HG03439 (cell line): ENCODE measurements at regions not wholly inside any gene's neighbourhood (a gene's known extent, or its start where the extent isn't known, plus 50 kb on each side); places are given as distances from the start of the nearest gene placed in this dataset.

Source experiments
- ATAC-seq: cut with Tn5 transposase; IDR thresholded peaks from one replicate; pipeline ENCODE4 v1.9.1; 2021; ENCODE audit warnings: mild to moderate bottlenecking, moderate library complexity; ENCODE audit not compliant: unreplicated experiment

DNA sequence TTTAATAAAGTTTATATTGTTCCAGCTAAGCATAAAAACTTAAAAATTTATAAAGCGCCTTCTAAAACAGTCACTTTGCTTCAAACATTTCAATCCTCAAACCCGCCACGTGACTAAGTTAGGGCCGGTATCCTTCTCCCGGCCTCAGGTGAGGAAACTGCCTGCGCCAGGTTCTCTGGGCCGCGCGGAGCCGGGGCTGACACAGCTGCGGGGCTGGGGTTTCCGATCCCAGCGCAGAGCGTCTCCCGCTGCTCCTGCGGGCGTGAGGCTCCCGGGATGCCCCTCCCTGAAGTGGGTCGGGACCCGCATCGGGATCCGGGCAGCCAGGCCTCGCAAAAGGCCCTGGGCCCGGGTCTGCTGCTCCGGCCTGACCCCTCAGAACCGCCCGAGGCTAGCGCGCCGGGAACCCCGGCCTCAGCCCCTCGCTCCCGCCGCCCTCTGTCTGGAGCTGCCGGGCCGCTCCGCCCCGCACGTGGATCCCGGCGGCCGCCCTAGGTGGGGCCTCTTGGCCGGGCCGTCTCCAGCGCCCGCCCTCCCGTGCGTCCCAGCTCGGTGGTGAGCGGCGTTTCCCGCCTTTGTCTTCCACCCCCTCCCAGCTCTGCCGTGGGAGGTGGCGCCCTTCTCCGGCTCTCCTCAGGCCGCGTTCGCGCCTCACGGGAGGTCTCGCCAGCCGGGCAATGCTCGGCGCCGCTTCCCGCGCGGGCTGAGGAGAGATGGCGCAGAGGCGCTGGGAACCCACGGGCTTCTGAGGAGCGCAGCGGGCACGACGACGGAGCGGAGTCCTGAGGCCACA lies 267.9 kb downstream of the DLL1 start:
- no peak for ATAC-seq

DNA sequence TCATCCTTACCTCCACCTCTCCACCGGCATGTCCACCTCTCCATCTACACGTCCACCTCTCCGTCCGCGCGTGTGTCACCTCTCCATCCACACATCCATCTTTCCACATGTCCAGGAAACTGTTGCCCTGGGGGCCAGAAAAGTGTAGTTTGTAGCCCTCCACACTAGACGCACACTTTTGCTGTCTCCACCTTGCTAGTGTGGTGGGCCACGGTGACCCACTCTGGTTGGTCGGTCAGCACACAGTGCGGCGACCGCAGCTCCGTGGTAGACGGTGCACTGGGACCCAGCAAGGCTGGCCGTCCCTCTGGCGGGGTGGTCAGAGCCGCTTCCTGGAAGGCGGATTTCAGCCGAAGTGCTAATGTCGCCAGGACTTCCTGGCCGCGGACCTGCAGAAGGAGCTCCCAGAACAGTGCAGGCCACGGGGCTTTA lies 268.6 kb downstream of the DLL1 start:
- ATAC-seq, result no peak

DNA sequence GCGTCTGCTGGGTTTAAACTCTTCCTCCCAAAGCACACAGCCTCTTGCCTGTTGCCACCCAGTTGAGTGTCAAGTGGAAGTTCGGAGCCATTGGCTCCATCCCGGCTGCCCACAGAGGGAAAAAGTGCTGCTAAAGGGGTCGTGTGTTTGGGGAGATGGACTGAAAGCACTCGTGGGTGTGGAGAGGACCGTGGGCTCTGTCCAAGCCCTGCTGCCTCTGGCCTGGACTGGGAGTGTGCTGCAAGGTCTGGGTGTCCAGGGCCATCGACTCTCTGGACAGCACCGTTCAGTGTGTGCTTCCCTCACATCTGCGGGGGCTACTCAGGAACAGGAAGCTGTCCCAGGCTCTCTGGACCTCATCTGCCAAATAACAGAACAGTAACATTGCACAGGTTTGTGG lies 269.3 kb downstream of the DLL1 start:
- ATAC-seq, result no peak

DNA sequence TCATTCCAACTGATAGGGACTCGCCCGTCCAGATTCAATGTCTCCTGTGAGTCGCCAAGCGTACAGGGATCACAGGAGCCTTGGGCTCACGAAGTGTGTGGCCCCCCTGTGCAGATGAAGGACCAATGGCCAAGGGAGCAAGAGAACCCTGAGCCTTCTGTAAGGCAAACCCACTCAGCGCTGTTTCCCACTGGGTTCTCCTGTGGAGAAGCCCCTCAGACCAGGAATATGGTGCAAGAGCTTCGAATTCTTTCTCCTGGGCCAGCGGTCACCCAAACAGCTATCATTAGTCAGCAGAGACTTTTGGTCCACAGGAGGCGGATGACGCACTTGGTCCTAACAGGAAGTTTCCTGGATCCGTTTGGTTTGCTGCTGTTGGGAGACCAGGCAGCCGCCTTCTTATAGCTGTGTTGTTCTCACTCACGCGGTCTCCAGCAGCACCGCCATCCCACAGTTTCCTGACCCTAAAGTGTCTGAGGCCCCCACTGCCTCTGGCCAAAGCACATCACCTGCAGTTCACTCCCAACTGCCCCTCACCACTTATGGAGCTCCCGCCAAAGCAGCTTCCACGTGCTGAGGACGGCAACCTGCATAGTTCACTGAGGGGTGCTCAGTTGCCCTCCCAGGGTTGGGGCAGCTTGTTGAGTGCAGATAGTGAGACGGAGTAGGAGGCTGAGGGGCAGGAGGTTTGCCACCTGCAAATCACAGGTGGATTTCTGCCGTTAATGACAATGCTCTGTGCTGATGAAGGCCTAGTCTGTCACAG lies 268.6 kb downstream of the ERMARD start:
- no peak for ATAC-seq

DNA sequence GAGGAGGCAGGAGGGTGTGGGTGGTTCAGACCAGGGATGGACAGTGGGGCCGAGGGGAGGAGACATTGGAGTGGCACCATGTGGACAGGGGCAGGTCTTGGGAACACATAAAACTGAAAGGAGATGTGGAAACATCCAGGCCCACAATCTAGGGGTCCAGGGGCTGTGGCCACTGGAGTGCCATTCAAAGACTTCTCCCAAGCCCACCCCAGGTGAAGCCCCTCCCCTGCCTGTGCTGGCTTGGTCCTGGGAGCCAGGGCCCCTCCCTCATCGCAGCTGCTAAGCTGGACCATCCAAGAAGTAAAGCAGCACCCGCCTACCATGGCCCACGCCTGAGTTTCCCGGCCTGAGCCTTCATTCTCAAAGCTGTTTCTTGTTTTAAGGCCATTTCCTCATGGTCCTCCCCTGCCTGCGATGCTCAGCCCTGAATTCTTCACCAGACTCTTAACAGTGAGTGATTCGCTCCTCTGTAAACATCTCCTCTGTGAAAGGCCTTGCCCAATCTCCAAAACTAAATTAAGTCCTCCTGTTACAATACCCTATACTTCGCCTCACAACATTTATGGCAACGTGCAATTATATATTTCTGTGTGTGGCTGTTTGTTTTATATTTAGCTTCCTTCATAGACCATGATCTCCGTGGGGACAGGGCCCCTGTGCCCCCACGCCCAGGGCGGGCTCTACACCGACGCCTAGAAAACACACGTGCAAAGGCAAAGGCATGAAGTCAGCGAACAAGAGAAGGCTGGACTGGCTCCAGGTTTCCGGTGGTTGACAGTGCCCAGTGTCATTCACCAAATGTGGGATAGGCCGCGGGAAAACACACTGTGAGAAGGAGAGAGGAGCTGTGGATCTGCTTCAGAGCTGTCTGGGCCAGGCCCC lies 267.8 kb downstream of the ERMARD start:
- no peak for ATAC-seq

DNA sequence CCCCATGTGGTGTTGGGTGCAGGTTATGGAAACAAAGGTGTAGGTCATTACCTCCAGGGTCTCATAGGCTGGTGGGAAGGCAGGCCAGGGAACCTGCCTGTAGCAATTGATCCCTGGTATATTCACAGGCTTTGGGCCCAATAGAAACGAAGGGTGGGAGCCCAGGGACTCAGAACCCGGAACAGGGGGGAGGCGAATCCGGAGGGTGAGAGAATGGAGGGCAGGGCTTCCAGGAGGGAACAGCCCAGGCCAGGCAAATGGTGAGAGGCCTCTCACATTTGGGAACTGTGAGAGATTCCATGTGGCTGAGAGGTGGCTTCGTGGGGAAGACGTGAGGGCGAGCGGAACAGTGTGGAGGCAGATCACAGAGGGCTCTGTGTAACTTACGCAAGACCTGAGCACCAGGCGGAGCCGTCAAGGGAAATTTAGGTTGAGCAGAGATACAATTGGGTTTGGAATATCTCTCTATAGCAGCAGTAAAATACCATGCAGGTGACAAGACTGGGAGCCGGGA lies 267.1 kb downstream of the ERMARD start:
- no peak for ATAC-seq

DNA sequence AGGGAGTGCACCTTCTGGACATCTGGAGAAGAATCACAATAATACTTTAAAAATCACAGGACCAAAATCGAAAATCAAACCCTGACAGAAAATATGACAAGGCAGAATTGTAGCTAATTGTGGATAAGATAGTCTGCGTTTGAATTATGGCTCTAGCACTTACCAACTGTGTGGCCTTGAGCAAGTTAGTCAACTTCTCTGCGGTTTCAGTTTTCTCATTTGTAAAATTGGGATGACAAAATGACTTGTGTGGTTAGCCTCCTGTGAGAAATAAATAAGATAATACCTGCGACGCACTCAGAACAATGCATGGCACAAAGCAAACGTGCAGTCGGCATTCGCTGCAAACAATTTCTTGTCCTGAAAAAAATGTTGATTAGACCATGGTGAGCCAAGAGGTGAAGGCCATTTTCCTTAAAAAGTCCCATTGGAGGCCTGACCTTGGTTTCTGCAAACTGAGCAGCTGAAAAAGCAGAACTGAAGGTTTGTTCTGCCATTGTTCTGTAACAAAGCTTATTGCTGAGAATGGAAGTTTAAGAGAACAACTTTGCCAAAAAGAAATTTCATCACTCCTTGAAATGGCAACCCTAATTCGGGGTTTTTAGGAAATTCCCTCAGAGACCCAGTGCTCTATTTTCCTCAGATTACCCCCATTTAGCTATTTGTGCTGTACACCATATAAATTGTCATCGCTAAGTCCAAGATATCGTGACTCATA lies 266.3 kb downstream of the ERMARD start:
- ATAC-seq, result no peak

DNA sequence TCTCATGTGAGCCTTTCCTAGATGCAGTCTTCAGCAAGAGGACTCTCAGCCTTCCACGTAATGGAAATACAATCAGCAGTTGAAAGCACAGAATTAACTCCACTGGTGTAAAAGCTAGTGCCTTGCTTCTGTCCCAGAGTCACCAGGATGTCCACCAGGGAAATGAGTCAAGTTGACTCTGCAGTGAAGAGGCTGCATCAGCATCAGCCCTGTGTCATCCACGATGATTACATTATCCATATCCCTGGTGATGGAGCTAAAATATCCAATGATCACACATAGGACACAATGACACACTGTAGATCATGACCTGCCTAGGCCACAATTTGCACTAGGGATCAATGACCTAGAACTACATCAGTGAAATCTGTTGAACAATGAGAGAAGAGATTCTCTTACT lies 262.4 kb downstream of the ERMARD start:
- ATAC-seq, result no peak

DNA sequence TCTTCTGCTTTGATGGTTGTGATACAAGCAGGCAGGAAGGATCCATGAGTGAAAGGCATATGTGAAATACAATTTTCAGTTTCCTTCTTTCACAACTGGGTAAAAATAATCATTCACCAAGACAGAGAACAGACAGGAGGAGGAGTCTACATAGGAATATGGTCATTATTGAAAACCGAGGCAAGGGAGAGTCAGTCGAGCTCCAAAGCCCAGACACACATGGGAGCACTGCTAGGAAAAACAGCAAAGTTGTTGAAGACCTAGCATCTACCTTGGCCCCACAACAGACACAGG lies 260.6 kb downstream of the ERMARD start:
- no peak for ATAC-seq

DNA sequence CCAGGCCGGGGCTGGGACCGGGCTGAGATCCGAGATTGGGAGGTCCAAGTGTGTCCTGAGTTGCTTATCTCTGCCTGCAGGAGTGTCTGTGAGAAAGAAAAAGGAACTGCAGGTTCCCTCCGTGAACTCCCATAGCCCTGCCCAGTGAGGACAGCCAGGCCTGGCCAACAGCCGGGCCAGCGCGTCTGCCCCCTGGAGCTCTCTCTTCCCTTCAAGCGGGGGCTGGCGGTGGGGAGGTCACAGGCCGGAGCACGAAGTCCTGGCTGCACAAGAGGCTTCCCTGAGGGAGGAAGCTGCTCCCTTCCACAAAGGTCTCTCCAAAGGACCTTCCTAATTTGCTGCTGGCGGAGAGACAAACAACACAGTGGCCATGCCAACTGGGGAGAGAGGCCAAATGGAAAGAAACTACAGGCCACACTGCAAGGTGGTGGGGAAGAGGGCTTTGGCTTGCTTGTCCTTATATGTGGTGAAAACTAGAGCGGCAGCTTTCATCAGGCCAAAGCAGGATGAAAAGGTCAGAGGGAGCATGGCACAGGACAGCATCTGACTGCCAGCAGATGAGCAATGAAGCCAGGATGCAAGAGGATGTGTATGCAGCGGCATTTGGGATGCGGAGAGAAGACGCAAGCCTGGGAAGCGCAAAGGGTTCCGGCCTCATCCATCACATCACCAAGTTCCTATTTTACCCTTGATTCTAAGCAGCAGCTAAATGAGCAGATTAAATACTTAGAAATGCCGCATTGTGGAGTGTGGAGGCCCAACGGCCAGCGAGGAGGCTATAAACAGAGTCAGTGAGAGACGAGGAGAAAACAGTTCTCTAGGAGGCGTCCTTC lies 260.0 kb downstream of the ERMARD start:
- ATAC-seq, result no peak

DNA sequence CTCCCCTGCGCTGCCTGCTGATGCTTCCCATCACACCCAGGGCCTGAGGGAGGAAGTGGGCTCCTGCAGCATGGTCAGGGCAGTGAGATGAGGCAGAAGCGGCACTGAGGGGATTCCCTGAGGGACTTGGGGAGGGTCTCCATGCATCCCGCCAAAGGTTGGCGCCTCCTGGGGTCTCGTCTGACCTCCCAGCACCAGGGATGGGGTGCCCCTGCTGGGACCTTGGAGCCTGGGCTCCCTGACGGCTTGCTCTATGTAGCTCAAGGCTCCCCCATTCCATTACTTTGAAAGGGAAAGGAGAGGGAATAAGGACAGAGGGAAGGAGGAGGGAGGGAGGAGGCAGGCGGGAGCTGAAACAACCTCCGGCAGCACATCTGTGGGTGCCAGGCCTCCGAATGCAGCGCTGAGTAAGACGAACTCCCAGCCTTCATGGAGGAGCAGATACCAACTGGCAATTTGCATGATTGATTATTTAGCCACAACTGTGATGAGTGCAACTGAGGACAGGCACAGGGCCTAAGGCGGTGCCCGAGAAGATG lies 259.3 kb downstream of the ERMARD start:
- ATAC-seq, result no peak

DNA sequence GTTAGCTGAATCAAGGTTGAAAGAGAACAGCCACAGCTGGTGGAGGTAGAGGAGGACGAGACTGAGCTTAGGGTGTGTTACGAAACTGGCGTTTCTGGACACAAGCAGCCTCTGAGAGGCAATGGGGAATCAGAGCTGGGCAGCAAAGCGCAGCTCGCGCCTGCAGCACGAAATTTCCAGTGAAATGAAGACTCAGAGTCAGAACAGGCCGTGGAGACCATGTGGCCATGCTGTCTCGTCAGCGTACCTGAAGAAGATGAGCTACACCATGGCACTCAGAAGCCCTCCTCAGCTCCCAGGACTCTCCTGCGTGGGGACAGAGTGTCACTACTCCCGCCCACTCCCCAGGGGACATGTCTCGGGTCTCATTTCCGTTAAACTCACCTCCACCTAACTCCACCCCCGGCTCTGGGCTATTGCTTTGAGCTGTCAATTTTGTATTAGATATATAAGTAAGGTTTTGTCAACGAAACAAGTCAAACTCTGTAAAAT lies 256.9 kb downstream of the ERMARD start:
- no peak for ATAC-seq

DNA sequence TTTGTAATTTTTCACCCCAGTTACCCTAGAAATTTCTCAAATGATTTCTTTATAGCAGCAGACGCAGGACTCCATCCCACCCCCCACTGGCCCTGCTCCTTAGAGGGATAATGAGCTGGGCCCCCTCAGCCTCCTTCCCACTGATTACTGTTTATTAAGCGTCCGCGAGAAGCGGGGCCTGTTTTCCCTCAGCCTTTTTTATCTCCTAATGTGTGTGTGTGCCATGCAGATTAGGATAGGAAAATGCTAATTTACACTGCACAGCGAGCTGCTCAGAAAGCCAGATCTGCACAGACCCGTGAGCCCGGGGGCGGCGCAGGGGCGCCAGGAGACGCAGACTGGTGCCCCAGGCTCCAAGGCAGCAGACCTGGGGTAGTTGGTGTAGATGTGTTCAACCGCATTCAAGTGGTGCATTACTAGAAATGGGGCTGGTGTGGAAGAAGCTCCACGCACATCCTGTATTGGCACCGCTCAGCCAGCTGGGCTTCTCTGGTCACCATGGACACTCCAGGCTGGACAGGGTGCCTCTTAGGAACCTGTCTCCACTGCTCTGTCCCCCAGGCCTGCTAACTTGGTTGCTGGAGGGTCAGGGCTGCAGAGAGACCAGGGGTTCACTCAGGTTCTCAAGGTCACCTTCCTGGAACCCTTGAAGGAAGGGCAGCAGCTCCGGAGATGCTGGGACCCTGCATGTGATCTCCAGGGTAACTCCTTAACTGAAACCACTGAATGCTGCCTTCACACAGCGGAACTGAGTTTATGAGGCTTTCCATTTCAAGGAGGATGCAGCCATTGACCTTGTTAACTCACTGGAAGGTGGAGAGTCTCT lies 256.3 kb downstream of the ERMARD start:
- ATAC-seq, result no peak

DNA sequence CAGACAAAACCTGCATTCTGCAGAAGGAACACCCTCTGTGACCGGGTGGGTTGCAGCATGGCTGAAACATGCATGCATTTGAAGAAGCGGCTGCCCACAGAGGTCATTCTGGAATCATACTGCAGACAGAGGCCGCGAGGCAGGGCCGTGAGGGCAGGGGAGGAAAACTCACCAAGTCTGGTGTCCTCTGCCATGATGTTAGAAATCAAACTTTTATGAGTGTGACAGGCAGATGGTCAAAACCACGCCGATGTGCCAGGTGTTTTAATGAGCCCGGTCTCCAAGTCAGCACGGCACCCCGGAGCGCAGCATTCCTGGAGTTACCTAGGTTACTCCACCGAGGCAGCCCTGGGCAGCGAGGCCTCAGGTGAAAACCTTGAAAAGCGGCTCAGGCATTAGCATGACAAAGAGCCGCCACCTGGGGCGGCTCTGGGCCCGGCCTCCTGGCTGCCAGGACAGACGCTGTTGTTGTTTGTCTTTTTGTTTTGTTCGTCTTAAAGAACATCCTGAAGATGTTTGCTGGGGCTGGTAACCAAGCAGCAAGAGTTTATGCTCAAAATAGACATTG lies 255.6 kb downstream of the ERMARD start:
- ATAC-seq, result no peak

DNA sequence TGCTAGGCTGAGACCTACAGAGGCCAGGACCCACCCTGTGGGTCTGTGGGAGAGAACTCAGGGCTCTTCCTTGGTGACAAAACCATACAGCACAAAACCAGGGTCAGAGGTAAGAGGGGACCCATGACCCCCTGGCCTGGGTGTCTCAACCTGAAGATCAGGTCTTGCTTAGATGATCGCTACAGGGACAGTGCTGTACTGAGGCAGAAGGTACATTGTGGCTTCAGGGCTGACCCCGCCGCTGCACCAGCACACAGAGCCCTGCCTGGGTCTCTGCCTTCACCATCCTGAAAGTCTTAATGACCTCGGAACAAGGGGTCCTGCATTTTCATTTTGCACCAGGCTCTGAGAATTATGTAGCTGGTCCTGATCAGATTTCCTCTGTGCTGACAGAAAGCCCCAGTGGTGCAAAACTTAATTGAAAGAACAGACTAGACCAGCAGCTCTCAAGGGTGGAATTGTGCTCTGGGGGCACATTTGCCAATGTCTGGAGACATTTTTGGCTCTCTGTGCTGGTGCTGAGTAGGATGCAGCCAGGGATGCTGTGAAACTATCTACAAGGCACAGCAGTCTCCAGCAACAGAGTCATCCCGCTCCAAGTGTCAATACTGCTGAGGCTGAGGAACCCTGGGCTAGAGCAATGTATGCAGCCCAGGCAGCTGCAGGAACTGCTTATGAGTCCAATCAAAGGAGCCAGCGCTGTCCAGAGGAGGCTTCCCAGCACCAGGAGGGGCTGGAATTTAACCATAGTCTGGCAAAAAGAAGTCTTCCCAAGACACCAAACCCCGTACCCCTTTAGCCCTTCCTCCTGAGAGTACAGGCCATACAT lies 254.9 kb downstream of the ERMARD start:
- no peak for ATAC-seq

DNA sequence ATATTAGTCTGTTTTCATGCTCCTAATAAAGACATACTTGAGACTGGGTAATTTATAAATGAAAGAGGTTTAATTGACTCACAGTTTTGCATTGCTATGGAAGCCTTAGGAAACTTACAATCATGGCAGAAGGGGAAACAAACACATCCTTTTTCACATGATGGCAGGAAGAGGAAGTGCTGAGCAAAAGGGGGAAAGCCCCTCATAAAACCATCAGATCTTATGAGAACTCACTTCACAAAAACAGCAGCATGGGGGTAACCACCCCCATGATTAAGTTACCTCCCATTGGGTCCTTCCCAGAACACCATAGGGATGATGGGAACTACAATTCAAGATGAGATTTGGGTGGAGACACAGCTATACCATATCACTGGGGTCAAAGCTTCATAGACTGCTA lies 254.2 kb downstream of the ERMARD start:
- no peak for ATAC-seq

DNA sequence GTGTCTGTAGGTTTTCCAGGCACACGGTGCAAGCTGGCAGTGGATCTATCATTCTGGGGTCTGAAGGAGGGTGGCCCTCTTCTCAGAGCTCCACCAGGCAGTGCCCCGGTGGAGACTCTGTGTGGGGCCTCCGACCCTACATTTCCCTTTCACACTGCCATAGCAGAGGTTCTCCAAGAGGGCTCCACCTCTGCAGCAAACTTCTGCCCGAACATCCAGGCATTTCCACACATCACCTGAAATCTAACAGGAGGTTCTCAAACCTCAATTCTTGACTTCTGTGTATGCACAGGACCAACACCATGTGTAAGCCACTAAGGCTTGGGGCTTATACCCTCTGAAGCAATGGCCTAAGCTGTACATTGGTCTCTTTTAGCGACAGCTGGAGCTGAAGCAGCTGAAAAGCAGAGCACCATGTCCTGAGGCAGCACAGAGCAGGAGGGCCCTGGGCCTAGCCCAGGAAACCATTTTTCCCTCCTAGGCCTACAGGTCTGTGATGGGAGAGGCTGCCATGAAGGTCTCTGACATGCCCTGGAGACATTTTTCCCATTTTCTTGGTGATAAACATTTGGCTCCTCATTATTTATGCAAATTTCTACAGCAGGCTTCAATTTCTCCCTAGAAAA lies 253.3 kb downstream of the ERMARD start:
- no peak for ATAC-seq
